GM18858 (cell line): ENCODE measurements at regions not wholly inside any gene's neighbourhood (a gene's known extent, or its start where the extent isn't known, plus 50 kb on each side); places are given as distances from the start of the nearest gene placed in this dataset.
"Not testable (repeated sequence)": the region's sequence is repeated elsewhere in the genome, so short reads cannot be mapped to it uniquely, and the experiment has no call there.

Experiments used
- ATAC-seq: cut with Tn5 transposase; IDR thresholded peaks from one replicate; pipeline ENCODE4 v1.9.1; 2021; ENCODE audit not compliant: unreplicated experiment

- no peak for ATAC-seq
These were observed 1748.4 kb downstream of the MRPL39 start for GRCh38 chr21:23858878-23859277.

GRCh38 chr21:23853796-23854379 lies 1753.4 kb downstream of the MRPL39 start:
- peak; percentile 83 for ATAC-seq

- ATAC-seq = no peak
These were observed 1769.7 kb downstream of the MRPL39 start for GRCh38 chr21:23837564-23837963.

- no peak for ATAC-seq
These were observed 1784.5 kb downstream of the MRPL39 start for GRCh38 chr21:23822760-23823159.

GRCh38 chr21:23817337-23817736 lies 1789.9 kb downstream of the MRPL39 start:
- ATAC-seq = no peak

GRCh38 chr21:23812485-23812884 lies 1794.8 kb downstream of the MRPL39 start:
- ATAC-seq = no peak

- ATAC-seq = peak; percentile 60
These were observed 1795.5 kb downstream of the MRPL39 start for GRCh38 chr21:23811805-23812204.

- no peak for ATAC-seq
These were observed 1797.7 kb downstream of the MRPL39 start for GRCh38 chr21:23809573-23809972.

GRCh38 chr21:23806966-23807548 lies 1800.2 kb downstream of the MRPL39 start:
- ATAC-seq = not testable (repeated sequence)

GRCh38 chr21:23804866-23805265 lies 1802.4 kb downstream of the MRPL39 start:
- no peak for ATAC-seq

GRCh38 chr21:23801292-23801691 lies 1806.0 kb downstream of the MRPL39 start:
- ATAC-seq = no peak

- ATAC-seq = no peak
These were observed 1807.9 kb downstream of the MRPL39 start for GRCh38 chr21:23799376-23799775.

GRCh38 chr21:23792300-23792699 lies 1815.0 kb downstream of the MRPL39 start:
- ATAC-seq = no peak

- no peak for ATAC-seq
These were observed 1817.4 kb downstream of the MRPL39 start for GRCh38 chr21:23789864-23790263.

- no peak for ATAC-seq
These were observed 1827.0 kb downstream of the MRPL39 start for GRCh38 chr21:23780326-23780725.

- no peak for ATAC-seq
These were observed 1863.5 kb downstream of the MRPL39 start for GRCh38 chr21:23743821-23744220.

- no peak for ATAC-seq
These were observed 1866.8 kb downstream of the MRPL39 start for GRCh38 chr21:23740463-23740862.

- ATAC-seq = no peak
These were observed 1874.5 kb downstream of the MRPL39 start for GRCh38 chr21:23732776-23733175.

- ATAC-seq = no peak
These were observed 1878.0 kb downstream of the MRPL39 start for GRCh38 chr21:23729331-23729730.

GRCh38 chr21:23725576-23725975 lies 1881.7 kb downstream of the MRPL39 start:
- no peak for ATAC-seq

- ATAC-seq = no peak
These were observed 1888.6 kb downstream of the MRPL39 start for GRCh38 chr21:23718446-23719285.

- ATAC-seq = no peak
These were observed 1895.1 kb downstream of the MRPL39 start for GRCh38 chr21:23712166-23712565.
